ENCODE measurements at regions not wholly inside any gene's neighbourhood (a gene's known extent, or its start where the extent isn't known, plus 50 kb on each side); places are given as distances from the start of the nearest gene placed in this dataset.

DNA sequence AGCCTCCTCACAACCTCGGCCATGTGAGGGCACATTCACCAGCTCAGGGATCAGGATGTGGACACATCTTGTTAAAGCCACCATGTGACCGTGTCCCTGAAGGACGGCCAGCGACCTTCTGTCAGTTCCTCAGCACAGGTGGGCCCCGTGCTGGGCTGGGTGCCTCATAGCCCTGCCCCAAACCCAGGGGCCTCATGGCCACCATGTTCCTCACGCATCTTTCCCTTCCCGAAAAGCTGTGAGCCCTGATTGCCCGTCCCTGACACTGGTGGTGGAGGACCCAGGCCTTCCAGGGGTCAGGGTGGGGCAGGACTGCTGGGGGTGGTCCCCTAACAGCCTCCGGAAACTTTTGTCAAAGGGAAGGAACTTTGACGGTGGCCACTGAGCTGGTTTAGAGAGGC is 60.1 kb upstream of the ADRA2C start:
- TF ChIP-seq, protein P1, sequence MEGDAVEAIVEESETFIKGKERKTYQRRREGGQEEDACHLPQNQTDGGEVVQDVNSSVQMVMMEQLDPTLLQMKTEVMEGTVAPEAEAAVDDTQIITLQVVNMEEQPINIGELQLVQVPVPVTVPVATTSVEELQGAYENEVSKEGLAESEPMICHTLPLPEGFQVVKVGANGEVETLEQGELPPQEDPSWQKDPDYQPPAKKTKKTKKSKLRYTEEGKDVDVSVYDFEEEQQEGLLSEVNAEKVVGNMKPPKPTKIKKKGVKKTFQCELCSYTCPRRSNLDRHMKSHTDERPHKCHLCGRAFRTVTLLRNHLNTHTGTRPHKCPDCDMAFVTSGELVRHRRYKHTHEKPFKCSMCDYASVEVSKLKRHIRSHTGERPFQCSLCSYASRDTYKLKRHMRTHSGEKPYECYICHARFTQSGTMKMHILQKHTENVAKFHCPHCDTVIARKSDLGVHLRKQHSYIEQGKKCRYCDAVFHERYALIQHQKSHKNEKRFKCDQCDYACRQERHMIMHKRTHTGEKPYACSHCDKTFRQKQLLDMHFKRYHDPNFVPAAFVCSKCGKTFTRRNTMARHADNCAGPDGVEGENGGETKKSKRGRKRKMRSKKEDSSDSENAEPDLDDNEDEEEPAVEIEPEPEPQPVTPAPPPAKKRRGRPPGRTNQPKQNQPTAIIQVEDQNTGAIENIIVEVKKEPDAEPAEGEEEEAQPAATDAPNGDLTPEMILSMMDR (IDR thresholded peaks at IDR 0.05; ENCODE audit: borderline replicate concordance), result no peak
- intact Hi-C loops (cut with micrococcal nuclease), result no loop called here

DNA sequence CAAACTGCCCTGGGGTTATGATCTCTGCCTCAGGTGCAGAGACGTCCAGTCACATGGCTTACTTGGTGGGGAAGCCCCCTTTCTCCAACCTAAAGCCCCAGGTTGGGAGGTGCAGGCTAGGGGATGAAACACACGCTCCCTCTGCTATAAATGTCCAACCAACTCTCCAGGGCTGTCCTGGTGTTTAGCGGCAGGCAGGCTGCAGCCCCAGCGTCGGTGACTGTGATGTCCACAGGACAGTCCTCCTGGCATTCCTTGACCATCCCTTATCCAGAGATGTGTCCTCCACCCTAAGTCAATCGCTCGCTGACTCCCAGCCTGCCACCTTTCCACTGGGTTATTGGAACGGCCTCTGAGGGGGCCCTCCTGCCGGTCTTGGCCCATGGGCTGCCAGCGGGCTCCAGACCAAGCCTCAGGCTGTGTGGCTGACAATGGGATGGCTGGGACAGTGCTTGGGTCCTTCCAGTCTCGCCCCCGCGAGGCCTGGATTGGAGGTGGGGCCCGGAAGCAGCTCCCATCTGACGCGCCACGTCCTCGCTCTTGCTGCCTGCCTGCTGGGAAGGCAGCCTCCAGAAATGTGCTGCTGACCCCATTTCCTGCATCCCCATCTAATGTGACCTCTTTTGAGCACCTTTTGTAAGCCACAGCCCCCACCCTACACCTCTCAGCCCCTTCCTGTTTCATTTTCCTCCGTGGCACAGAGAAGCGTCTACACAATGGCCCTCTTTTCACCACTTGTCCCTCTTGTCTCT is 60.8 kb upstream of the ADRA2C start:
- H3K27me3 ChIP-seq (ENCODE audit: low read depth), result peaks cover 90% of the 10 kb centered on the region
- peak; percentile 6 for DNase-seq
- TF ChIP-seq, protein P1 (IDR thresholded peaks at IDR 0.05; ENCODE audit: borderline replicate concordance), result no peak

More for the DNA sequence above, 60.1 kb upstream of the ADRA2C start:
- Histone ChIP-seq H3K4me3 (no peak overlapping the region), H3K36me3 (no peaks in the 10 kb centered on the region), H3K27me3 (ENCODE audit: low read depth) (peaks cover 90% of the 10 kb centered on the region), H3K27ac (replicated peaks) (no peak overlapping the region), H3K9me3 (replicated peaks) (no peaks in the 10 kb centered on the region), H3K4me1 (peaks cover 9% of the 10 kb centered on the region)
- peak; percentile 4 for DNase-seq

DNA sequence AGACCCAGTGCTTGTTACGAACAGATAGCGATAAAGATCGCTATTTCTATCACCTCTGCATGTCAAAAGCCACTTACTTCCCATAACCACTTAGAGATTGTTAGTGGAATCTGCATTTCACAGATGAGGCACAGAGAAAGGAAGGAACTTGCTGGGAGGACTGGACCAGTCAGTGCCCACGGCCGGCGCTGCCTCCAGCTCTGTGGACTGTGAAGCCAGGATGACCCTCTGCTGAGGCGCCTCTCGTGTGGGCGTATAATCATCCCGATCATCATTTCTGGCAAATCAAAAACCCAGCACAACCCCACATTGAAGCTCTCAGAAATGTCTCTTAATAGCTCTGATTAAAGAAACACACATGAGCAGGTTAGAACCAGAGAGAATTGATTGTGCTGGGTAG is 61.5 kb upstream of the ADRA2C start:
- Histone ChIP-seq H3K4me1 (peaks cover 9% of the 10 kb centered on the region), H3K36me3 (no peaks in the 10 kb centered on the region), H3K4me3 (no peak overlapping the region), H3K9me3 (replicated peaks) (no peaks in the 10 kb centered on the region), H3K27ac (replicated peaks) (no peak overlapping the region), H3K27me3 (ENCODE audit: low read depth) (peaks cover 90% of the 10 kb centered on the region)
- intact Hi-C loops (cut with micrococcal nuclease), result no loop called here
- TF ChIP-seq, protein P1 (IDR thresholded peaks at IDR 0.05; ENCODE audit: borderline replicate concordance), result no peak
- peak; percentile 7 for DNase-seq

More for the DNA sequence above, 60.8 kb upstream of the ADRA2C start:
- Histone ChIP-seq H3K9me3 (replicated peaks) (no peaks in the 10 kb centered on the region), H3K4me1 (peaks cover 9% of the 10 kb centered on the region), H3K36me3 (no peaks in the 10 kb centered on the region), H3K4me3 (no peak overlapping the region), H3K27ac (replicated peaks) (no peak overlapping the region)
- intact Hi-C loops (cut with micrococcal nuclease), result no loop called here

DNA sequence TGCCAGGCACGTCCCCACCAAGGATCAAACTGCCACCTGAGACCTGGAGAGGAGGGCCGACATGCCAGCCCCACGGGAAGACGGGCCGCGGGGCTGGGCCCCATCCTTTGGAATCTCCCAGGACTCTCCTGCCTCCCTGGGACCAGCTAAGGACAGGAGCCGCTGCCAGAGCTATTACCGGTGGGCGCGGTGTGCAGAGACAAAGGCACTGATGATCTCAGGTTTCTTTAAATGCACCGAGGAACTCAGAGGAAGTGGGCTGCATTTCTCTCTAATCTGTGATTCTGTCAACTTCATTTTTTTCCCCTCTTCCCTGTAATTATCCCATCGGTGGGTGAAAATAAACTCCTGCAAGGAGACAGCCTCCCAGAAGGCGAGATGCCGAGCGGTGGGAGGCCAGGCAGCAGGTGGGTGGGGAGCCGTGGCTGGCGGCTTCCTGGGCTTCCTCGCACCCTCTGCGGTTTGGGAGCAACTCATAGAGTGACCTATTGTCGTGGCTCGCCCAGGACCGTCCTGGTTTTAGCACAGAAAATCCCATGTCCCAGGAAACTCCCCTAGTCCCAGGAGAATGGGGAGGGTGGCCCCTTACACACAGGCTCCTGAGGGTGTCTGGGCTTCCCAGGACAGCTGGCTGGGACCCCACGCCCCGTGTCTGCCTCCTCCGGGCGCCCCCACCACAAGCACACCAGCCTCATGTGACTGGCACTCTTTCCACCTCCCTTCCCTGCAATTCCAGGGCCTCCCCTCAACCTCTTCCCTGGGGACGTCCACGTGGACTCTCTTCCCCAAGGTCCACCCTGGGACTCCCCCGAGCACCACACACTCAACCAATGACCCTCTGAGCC is 62.3 kb upstream of the ADRA2C start:
- H3K4me3 ChIP-seq, result no peak overlapping the region
- intact Hi-C loops (cut with micrococcal nuclease), result no loop called here
- TF ChIP-seq, protein P1 (IDR thresholded peaks at IDR 0.05; ENCODE audit: borderline replicate concordance), result no peak
- no peaks in the 10 kb centered on the region for H3K9me3 ChIP-seq (replicated peaks)
- peaks cover 9% of the 10 kb centered on the region for H3K4me1 ChIP-seq
- DNase-seq, result peak; percentile 13
- no peak overlapping the region for H3K27ac ChIP-seq (replicated peaks)
- no peaks in the 10 kb centered on the region for H3K36me3 ChIP-seq
- H3K27me3 ChIP-seq (ENCODE audit: low read depth), result peaks cover 95% of the 10 kb centered on the region

DNA sequence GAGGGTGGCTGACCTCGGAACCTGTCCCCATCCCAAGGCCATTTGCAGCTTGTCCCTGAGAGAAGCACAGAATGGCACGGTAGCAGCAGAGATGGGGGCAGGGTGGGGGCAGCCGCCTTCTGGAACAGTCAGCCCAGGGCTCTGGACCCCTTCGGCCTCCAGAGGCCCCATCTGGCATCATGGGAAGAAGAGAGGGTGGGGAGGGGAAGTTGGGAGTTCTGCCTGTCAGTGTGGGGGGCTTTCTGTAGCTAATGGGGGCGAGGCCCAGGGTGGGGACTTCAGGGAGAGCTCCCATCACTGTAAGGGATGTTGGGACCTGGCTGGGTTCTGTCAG is 62.9 kb upstream of the ADRA2C start:
- Histone ChIP-seq H3K27me3 (ENCODE audit: low read depth) (peaks cover 95% of the 10 kb centered on the region), H3K4me1 (peaks cover 7% of the 10 kb centered on the region), H3K9me3 (replicated peaks) (peaks cover 2% of the 10 kb centered on the region), H3K4me3 (no peak overlapping the region), H3K36me3 (no peaks in the 10 kb centered on the region), H3K27ac (replicated peaks) (no peak overlapping the region)
- TF ChIP-seq, protein P1 (IDR thresholded peaks at IDR 0.05; ENCODE audit: borderline replicate concordance), result no peak
- no peak for DNase-seq
- intact Hi-C loops (cut with micrococcal nuclease), result no loop called here
